Endodermal cell (in vitro differentiated cells): ENCODE measurements at regions not wholly inside any gene's neighbourhood (a gene's known extent, or its start where the extent isn't known, plus 50 kb on each side); places are given as distances from the start of the nearest gene placed in this dataset.

Experiments used
- DNase-seq: peaks from one replicate; pipeline ENCODE4 v3.0.0-alpha.2; 2017
- H3K27ac ChIP-seq: 2 replicates; pipeline ENCODE4 v1.5.1; 2013; ENCODE audit warnings: mild to moderate bottlenecking, low read depth, low read length, moderate library complexity
- H3K27me3 ChIP-seq: 2 replicates; pipeline ENCODE4 v1.6.1; 2013; ENCODE audit warnings: mild to moderate bottlenecking, low read length, moderate library complexity; ENCODE audit not compliant: insufficient read depth, control insufficient read depth, poor library complexity, severe bottlenecking
- H3K36me3 ChIP-seq: 2 replicates; pipeline ENCODE4 v1.7.0; 2013; ENCODE audit warnings: mild to moderate bottlenecking, low read length, moderate library complexity; ENCODE audit not compliant: control insufficient read depth, insufficient read depth
- H3K4me1 ChIP-seq: one replicate; pipeline ENCODE4 v1.7.0; 2013; ENCODE audit warnings: low read length; ENCODE audit not compliant: control insufficient read depth, insufficient read depth
- H3K4me3 ChIP-seq: 2 replicates; pipeline ENCODE4 v1.5.1; 2013; ENCODE audit warnings: mild to moderate bottlenecking, low read length, moderate library complexity
- H3K9ac ChIP-seq: 2 replicates; pipeline ENCODE4 v1.6.1; 2013; ENCODE audit warnings: mild to moderate bottlenecking, low read length, moderate library complexity; ENCODE audit not compliant: poor library complexity, severe bottlenecking; ENCODE audit errors: extremely low read depth
- H3K9me3 ChIP-seq: 2 replicates; pipeline ENCODE4 v1.6.1; 2013; ENCODE audit warnings: mild to moderate bottlenecking, low read length, moderate library complexity; ENCODE audit not compliant: control insufficient read depth
- H3K27ac Mint-ChIP-seq: 2 replicates; pipeline ENCODE4 v1.8.0; 2020; ENCODE audit warnings: mixed read lengths
- H3K27me3 Mint-ChIP-seq: 2 replicates; pipeline ENCODE4 v1.8.0; 2021; ENCODE audit warnings: mild to moderate bottlenecking, mixed read lengths; ENCODE audit not compliant: insufficient read depth
- H3K36me3 Mint-ChIP-seq: 2 replicates; pipeline ENCODE4 v1.8.0; 2020; ENCODE audit warnings: low read depth, mixed read lengths
- H3K4me1 Mint-ChIP-seq: 2 replicates; pipeline ENCODE4 v1.8.0; 2020; ENCODE audit warnings: mixed read lengths
- H3K4me3 Mint-ChIP-seq: 2 replicates; pipeline ENCODE4 v1.8.0; 2020; ENCODE audit warnings: mild to moderate bottlenecking, moderate library complexity, mixed read lengths
- H3K9me3 Mint-ChIP-seq: 2 replicates; pipeline ENCODE4 v1.8.0; 2020; ENCODE audit warnings: mild to moderate bottlenecking, mixed read lengths
- WGBS, 2 experiments: methylation state at CpG; one replicate each; pipeline versions ENCODE4 v1.1.5 to v1.1.7; 2013; ENCODE audit warnings: missing lambda C conversion rate in 2 of 2, mixed read lengths in 1 of 2; ENCODE audit not compliant: insufficient coverage in 1 of 2, insufficient read length in 1 of 2; 5-methylcytosine and 5-hydroxymethylcytosine counted together
- TF ChIP-seq, protein P1 (sequence below): fragments of 200-600 bp; sonication (generic); conservative IDR thresholded peaks from 2 replicates; pipeline ENCODE4 v1.5.0; 2021; ENCODE audit warnings: antibody characterized with exemption, mild to moderate bottlenecking

GRCh38 chr13:64684108-64684507 is 2546.0 kb downstream of the PCDH9 start:
- TF ChIP-seq, protein P1, sequence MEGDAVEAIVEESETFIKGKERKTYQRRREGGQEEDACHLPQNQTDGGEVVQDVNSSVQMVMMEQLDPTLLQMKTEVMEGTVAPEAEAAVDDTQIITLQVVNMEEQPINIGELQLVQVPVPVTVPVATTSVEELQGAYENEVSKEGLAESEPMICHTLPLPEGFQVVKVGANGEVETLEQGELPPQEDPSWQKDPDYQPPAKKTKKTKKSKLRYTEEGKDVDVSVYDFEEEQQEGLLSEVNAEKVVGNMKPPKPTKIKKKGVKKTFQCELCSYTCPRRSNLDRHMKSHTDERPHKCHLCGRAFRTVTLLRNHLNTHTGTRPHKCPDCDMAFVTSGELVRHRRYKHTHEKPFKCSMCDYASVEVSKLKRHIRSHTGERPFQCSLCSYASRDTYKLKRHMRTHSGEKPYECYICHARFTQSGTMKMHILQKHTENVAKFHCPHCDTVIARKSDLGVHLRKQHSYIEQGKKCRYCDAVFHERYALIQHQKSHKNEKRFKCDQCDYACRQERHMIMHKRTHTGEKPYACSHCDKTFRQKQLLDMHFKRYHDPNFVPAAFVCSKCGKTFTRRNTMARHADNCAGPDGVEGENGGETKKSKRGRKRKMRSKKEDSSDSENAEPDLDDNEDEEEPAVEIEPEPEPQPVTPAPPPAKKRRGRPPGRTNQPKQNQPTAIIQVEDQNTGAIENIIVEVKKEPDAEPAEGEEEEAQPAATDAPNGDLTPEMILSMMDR: no peak
- H3K9me3 Mint-ChIP-seq: peaks cover 4% of the 10 kb centered on the region
- DNase-seq: no peak
- H3K27me3 Mint-ChIP-seq: no peaks in the 10 kb centered on the region
- H3K4me3 Mint-ChIP-seq: no peak overlapping the region
- Histone ChIP-seq H3K9me3 (no peaks in the 10 kb centered on the region), H3K4me3 (no peak overlapping the region), H3K27ac (no peak overlapping the region), H3K27me3 (no peaks in the 10 kb centered on the region), H3K9ac (no peak overlapping the region), H3K4me1 (no peaks in the 10 kb centered on the region), H3K36me3 (no peaks in the 10 kb centered on the region)
- no peak overlapping the region for H3K27ac Mint-ChIP-seq
- WGBS, 2 experiments: 64% methylated on average over 3 of the region's 3 CpGs; no CpG with 5 or more reads in 1 of the 2 experiments
- H3K4me1 Mint-ChIP-seq: peaks cover 17% of the 10 kb centered on the region
- H3K36me3 Mint-ChIP-seq: peaks cover 3% of the 10 kb centered on the region

DNA sequence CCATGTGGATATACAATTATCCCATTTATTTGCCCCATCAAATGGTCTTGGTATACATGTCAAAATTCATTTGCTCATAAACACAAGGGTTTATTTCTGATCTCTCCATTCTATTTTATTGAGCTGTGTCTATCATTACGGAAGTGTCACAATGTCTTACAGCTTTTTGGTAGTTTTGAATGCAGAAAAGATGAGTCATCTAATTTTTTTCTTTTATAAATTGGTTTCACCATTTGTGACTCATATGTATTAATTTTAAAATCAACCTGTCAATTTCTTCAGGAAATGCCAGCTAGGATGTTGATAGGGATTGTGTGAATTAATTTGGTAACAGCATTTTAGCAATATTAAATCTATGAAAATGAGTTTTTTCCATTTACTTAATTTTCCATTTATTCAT is 2549.4 kb downstream of the PCDH9 start:
- peaks cover 7% of the 10 kb centered on the region for H3K9me3 Mint-ChIP-seq
- TF ChIP-seq, protein P1: no peak
- 63% methylated on average over 1 of the region's 1 CpG; no CpG with 5 or more reads in 1 of the 2 experiments for WGBS, 2 experiments

GRCh38 chr13:64675255-64675892 is 2554.8 kb downstream of the PCDH9 start:
- H3K4me3 Mint-ChIP-seq: no peak overlapping the region
- 75 to 86% methylated on average over 3 to 6 of the region's 6 CpGs for WGBS, 2 experiments
- Histone ChIP-seq H3K4me1 (no peaks in the 10 kb centered on the region), H3K9ac (no peak overlapping the region), H3K27me3 (no peaks in the 10 kb centered on the region), H3K4me3 (no peak overlapping the region), H3K9me3 (no peaks in the 10 kb centered on the region), H3K27ac (no peak overlapping the region), H3K36me3 (no peaks in the 10 kb centered on the region)
- no peak for DNase-seq
- no peaks in the 10 kb centered on the region for H3K4me1 Mint-ChIP-seq
- no peak overlapping the region for H3K27ac Mint-ChIP-seq
- peaks cover 2% of the 10 kb centered on the region for H3K9me3 Mint-ChIP-seq
- no peaks in the 10 kb centered on the region for H3K27me3 Mint-ChIP-seq
- TF ChIP-seq, protein P1: no peak
- no peaks in the 10 kb centered on the region for H3K36me3 Mint-ChIP-seq

More for the DNA sequence above, 2549.4 kb downstream of the PCDH9 start:
- H3K4me3 Mint-ChIP-seq: no peak overlapping the region
- H3K27me3 ChIP-seq: no peaks in the 10 kb centered on the region
- peaks cover 3% of the 10 kb centered on the region for H3K36me3 Mint-ChIP-seq
- H3K27ac ChIP-seq: no peak overlapping the region
- H3K36me3 ChIP-seq: no peaks in the 10 kb centered on the region
- H3K9ac ChIP-seq: no peak overlapping the region
- DNase-seq: no peak
- H3K4me1 Mint-ChIP-seq: peaks cover 16% of the 10 kb centered on the region
- H3K9me3 ChIP-seq: no peaks in the 10 kb centered on the region
- no peaks in the 10 kb centered on the region for H3K27me3 Mint-ChIP-seq
- no peak overlapping the region for H3K4me3 ChIP-seq
- no peaks in the 10 kb centered on the region for H3K4me1 ChIP-seq
- no peak overlapping the region for H3K27ac Mint-ChIP-seq
